GM21360 (cell line): ENCODE measurements at regions not wholly inside any gene's neighbourhood (a gene's known extent, or its start where the extent isn't known, plus 50 kb on each side); places are given as distances from the start of the nearest gene placed in this dataset.

ENCODE experiments used
- ATAC-seq: cut with Tn5 transposase; IDR thresholded peaks from one replicate; pipeline ENCODE4 v1.9.1; 2021; ENCODE audit warnings: mild to moderate bottlenecking, moderate library complexity; ENCODE audit not compliant: unreplicated experiment

DNA sequence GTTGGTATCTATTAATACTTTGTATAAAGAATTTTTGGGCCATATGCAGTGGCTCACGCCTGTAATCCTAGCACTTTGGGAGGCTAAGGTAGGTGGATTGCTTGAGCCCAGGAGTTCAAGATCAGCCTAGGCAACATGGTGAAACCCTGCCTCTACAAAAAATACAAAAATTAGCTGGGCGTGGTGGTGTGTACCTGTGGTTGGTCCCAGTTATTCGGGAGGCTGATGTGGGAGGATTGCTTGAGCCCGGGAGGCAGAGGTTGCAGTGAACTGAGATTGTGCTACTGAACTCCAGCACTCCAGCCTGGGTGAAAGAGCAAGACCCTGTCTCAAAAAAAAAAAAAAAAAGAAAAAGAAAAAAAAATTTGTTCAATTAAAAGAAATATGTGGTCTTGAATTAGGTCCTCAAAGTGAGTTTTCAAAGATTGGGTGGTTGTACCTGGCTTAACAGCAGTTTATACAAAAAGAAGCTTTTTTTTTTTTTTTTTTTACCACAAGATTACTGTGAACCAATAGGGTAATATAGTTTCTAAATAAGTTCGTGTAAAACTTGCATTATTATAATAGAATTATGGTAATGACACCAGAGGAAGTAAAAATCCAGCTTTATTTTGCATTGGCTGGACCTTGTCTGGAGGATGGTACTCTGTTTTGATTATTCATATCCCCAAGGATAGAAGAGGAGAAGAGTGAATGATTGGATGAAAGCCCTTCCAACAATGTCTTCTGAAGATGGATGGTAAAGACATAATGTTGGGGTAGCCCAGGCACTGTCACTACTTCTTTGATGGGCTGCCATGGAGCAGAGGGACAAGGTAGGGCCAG is 210.3 kb downstream of the MYCN start:
- no peak for ATAC-seq

DNA sequence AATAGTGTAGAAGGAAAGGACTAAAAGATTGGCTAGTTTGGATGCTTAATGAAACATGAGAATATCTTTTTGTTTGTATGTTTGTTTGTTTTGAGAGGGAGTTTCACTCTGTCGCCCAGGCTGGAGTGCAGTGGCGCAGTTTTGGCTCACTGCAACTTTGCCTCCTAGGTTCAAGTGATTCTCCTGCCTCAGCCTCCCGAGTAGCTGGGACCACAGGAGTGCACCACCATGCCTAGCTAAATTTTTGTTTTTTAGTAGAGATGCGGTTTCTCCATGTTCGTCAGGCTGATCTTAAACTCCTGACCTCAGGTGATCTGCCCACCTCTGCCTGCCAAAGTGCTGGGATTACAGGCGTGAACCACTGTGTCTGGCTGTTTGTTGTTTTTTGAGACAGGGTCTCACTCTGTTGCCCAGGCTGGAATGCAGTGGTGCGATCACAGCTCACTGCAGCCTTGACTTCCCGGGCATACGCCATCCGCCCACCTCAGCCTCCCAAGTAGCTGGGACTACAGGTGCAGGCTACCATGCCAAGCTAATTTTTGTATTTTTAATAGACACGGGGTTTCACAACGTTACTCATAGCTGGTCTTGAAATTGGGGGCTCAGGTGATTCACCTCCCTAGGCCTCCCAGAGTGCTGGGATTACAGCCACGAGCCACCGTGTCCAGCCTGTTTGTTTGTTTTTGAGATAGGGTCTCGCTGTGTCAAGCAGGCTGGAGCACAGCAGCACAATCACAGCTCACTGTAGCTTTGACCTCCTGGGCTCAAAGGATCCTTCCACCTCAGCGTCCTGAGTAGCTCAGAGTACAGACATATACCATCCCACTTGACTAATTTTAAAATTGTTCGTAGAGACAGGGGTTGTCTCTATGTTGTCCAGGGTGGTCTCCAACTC is 209.2 kb downstream of the MYCN start:
- no peak for ATAC-seq

DNA sequence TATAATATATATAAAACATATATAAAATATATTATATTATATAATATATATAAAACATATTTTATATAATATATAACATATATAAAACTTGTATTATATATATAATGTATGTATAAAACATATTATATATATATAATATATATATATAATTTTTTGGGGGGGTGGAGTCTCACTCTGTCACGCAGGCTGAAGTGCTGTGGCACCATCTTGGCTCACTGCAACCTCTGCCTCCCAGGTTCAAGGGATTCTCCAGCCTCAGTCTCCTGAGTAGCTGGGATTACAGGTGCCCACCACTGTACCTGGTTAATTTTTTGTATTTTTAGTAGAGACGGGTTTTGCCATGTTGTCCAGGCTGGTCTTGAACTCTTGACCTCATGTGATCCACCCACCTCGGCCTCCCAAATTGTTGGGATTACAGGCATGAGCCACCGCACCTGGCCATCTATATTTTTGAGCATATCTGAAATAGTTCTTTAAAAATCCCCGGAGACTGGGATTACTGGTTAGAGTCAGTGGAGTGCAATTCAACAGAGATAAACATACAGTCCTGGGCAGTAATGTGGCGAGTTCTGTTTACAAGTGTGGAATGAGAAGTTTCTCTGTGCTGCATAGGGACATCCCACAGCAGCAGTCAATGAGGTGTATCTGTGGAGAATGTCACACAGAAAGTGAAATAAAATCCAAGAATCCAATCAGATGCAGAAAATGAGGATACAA is 208.4 kb downstream of the MYCN start:
- no peak for ATAC-seq

DNA sequence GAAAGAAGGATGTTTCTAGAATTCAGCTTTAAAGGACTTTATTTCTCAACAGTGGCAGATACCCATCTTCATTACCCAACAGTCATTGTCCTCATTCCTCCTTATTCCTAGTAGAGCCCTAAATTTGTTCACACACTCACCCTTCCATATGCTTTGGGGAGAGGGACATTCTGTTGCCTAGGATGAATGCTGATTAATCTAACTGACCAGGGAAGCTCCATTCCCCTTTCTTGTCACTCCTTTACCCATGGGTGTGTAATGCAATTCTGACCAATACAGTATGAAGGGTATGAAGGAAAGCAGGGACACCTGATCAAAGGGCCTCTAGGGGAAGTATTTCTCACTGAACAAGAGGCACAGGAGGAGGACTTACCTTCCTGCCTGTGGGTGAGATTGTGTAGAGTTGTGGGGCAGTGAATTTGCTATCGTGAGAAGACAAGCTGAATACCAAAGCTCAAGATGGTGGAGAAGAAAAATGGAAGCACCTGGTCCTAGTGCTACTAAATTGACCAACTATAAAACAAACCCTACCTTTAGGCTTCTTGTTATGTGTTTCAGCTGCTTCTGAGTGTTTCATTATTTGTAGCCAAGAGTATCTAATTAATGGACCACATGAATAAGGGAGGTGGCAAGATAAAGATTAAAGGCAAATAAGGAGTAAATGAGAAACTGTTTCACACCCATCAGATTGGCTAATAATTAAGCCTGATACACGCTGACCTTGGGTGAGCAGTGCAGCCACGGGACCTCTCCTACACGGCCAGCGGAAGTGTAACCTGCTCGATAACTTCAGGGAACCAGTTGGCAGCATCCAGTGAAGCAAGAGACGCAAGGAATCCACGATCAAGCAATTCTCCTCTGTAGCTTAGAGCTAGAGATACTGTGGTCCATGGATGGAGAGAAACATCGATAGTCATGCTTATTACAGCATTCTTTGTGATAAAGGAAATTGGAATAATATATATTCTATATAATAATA is 202.3 kb downstream of the MYCN start:
- ATAC-seq: no peak

DNA sequence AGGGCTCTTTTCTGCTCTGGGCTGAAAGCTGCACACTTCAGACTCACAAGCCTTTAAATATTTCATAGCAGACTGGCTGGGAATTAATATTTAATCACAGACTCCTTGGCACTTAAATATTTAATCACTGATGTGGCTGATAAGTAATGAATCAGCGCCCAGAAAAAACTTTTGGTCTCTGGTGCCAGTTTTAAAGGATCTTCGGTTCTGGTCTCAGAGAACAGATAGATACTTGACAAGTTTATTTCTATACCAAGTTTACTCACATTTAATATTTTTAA is 201.2 kb downstream of the MYCN start:
- ATAC-seq: no peak

DNA sequence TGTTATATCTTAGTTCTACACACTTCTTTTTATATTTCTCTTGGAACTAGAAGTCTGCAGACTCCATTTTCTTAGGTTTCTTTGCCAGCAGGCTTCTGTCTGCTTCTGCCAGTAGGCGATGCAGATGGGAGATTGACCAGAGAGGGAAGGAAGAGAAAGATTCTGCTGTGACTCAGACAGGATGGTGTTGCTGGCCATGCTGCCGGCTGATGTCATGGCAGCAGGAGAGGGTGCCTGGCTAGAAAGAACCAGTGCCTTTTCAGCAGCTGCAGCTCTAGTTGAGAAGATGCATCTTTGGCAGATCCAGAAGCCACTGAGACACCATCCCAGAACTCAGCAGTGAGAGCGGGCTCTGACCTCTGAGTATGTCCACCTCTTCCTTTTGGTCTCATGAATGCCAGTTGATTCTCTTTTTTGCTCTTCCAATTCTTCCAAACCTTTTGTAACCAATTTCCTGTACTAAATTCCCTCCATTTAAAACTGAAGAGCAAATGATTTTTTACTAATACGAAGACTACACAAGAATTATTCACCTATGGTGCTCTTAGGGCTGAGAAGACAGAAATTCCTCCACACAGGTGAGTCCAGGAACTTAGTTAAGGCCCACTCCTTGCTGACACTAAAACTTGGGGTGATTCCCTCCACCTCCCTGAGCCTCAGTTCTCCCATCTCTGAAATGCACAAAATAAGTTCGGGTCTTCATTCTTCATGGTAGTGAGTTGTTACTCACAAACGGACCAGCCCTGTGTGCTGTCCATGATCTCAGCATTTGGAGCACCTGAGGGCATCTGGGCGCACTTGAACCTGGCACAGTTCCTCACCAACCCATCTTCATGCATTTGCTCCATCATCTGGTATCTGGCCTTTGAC is 200.7 kb downstream of the MYCN start:
- ATAC-seq: no peak

DNA sequence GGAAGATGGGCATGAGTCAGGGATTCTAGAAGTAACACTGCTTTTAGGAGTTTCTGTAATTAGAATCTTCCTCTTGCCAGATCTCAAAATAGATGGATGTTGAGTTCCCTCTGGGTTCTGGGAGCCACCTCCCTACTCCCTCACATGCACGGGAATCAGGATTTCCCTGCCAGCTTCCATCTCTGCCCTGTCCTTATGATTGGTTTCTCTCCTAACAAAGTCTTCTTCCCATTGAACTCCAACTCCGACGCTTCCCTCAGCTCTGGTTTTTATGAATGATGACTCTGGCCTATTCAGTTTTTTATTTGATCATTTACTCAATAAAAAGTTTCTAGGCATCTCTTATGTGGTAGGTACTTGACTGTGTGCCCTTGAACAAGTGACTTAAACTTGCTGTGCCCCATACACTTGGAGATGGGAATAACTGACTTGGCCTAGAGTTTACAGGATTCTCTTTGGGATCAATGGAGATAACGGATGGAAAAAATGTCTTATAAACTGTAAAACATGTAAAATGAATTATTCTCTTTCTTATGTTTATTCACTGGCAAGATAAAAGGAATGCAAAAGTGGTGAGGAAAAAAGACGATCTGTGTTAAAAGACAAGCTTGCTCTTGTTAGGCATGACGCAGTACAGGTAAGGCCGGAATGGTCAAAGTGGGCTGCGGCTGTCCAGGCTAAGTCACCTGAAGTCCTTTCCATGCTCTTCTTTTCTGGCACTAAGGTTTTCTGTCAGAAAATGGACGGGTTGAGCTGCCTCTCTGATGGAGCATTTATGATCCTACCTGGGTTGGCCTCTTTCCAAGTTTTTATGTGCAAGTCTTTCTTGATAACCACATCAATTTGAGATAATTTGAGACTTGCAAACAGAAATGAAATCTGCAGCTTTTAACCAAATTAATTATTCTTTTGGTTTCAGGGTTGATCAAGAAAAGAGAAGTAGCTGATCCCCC is 199.6 kb downstream of the MYCN start:
- no peak for ATAC-seq

DNA sequence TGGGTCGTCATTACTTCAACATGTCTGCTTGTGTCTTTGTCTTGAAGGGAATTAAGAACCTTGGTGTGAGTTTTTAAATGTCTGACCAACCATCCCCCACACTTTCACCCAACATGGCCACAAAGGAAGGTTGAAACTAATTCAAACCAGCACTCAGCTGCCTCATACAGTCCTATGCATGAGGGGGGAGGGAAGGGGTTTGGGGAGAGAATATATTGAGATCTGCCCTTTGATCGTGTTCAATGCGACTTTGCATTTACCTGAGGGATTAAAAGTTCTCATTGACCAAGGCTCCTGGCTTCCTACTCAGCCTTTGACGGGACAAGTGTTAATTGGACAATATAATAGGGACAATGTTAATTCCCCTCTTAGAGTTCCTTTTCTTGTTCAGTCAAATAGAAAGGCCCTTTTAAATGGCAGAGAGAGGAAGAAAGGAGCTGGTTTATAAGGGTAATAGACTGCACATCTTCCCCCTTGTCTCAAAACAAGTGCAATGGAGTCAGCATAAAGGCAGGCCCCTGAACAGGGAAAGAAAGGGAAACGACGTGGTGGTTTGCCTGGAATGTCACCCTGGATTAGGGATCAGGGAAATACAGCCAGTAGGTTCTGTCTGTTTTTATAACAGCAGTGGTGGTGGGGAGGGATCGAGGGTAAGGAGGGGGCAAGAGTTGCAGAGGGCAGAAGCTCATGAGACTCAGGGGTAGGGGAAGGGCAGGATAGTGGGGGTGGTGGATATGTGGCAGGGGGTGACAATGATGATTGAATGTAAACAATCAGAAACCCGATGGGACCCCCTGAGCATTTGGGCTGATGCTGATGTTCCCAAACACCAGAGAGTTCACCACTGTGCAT is 198.7 kb downstream of the MYCN start:
- ATAC-seq: no peak

DNA sequence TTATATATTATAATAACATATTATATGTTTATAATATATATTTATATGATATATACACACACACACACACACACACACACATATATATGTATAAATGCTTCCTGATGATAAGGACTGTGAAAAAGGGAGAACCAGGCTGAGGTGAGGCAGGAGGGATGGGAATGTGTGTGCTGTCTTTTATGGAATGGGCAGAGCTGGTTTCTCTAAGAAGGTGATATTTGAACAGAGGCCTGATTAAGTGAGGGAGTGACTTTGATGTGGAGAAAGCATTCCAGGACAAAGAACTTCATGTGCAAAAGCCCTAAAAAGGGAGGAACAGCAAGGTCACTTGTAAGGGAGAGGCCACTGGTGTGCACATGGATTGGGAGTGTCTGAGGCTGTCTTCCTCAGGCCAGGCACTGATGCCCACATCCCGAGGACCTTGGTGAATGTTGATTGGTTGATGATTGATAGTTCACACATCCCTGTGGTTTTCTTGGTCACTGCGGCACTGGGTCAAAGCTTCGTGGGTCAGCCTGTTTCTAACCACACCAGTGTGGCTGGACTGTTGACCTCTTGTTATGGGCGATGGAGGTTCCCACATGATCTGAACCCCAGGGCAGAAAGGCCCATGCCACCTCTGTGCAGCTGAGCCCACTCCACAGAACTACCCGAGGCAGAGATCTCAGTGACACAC is 196.9 kb downstream of the MYCN start:
- ATAC-seq: no peak

DNA sequence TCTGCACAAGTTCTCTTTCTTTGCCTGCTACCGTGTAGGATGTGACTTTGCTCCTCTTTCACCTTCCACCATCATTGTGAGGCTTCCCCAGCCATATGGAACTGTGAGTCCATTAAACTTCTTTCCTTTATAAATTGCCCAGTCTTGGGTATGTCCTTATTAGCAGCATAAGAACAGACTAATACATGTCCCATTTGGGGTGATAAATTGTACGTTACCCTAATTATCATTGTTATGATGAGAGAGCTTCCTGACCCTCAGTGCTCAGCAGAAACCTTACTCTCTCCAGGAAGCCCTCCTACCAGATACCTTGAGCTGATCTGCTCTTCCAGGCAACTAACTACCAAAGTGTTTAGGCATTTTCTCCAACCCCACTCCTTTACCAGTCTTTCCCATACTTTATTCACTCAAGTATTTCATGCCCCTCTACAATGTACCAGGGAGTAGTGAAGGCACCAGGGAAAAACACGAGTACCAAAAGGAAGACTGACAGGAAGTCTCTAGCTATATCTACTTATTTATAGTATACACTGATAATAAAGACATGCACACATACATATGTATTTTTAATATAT is 196.2 kb downstream of the MYCN start:
- ATAC-seq: no peak

DNA sequence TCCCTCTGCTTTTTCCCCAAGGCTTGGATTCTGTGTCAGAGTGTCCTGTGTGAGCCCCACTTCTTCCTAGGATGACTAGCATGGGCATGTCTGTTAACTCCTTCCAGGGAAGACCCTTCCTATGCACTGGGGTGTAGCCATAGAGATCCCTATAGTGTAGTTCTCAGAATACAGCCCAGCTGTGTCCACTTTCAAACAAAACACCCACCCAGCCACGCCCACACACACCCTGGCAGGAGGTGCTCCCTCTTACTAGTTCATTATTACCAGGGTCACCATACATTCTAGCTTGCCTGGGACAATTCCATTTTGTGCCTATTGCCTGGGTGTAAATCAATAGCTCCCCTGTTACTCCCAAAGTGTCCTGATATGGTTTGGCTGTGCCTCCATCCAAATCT is 195.6 kb downstream of the MYCN start:
- no peak for ATAC-seq

DNA sequence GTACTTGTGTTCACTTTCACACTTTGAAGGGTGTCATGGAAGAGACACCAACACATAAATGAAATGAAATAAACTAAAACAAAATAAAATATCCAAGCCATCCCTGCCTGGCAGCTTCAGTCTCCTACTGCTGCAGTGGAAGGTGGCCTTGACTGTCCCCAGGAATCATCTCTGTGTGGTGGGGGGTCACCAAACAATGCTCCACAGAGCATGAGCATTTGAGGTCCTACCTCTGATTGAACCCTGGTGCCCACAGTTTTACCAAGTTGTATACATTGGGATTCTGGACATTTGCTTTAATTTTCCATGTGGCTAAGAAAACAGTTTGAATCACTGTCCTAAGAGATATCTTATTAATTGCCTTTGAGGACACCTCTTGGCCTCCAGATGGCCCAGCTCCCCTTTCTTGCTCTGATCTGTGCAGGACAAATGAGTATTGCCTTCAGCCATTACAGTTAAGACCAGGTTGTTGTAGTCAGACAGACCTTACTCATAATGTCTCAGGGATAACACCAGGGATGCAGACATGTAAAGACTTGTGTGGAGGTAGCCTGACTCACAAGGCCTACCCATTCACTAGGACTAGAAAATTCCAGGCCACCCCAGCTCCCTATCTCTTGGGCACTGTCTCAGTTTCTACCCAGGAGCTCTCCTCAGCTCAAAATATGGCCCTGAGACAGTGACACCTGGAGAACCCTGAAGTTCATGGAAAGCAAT is 195.0 kb downstream of the MYCN start:
- no peak for ATAC-seq

DNA sequence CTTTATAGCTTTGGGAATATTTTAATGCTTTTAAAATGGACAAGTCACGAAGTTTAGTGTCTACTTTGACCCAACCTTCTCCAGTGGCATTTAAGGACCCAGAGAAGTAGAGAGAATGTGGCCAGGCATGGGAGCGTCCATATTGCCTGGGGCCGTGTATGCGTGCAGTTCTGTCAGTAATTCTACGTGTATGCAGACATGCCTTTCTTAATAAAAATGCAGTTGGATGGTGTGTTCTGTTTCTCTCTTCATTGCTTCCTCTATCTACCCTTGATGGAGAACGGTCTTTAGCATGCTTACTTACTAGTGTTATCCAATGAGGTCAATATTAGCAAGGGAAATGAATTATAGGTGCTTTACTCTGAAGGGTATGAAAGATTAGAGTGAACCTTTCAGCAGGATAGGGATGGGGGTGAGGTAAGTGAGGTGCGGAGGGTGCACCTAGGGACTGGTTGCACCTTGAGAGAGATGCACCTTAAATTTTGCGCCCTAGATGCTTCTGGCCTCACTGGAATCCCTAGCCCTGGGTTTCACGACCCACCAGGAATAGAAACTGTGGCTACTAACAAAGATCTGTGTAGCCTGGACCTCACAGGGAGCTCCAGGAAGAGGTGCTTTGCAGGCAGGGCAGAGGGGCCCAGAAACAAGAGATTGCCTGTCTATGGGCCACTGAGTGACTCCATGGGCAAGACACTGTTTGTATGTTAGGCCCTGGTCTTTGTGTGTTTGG is 194.3 kb downstream of the MYCN start:
- no peak for ATAC-seq

DNA sequence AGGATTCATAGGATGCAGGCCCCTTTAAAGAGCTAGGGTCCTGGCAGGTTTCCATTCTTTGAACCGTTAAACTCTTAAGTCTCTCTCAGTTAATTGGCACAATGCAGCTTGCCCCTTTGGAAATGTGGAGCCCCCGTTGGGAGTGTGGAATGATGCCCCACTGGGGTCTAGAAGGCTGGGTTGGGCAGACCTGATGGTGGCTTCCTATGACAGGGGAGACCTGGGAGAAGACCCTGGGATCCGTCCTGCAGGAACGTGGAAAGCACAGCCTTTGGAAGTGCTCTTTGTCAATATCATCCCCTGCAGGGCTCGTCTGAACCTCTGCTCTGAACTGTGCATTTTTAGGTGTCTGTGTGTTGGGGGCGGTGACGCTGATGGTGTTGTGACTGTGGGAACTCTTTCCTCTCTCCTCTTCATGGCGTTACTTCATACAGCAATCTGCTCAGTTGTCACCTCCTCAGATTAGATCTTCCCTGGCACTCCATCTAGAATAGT is 190.6 kb downstream of the MYCN start:
- no peak for ATAC-seq

DNA sequence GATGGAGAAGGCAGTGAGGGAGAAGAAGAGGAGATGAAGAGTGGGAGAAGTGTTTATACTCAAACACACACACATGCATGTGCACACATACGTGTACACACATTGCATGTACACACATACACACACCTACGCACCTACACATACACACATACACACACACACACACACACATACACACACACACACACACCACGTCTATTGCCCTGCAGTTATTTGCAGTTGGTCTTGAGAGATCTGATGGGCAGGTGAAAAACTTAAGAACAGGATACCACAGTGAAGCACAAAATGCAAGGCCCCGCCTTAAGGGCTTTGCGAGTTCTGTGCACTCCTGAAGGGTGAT is 190.2 kb downstream of the MYCN start:
- ATAC-seq: no peak
